ENCODE measurements at regions not wholly inside any gene's neighbourhood (a gene's known extent, or its start where the extent isn't known, plus 50 kb on each side); places are given as distances from the start of the nearest gene placed in this dataset.

DNA sequence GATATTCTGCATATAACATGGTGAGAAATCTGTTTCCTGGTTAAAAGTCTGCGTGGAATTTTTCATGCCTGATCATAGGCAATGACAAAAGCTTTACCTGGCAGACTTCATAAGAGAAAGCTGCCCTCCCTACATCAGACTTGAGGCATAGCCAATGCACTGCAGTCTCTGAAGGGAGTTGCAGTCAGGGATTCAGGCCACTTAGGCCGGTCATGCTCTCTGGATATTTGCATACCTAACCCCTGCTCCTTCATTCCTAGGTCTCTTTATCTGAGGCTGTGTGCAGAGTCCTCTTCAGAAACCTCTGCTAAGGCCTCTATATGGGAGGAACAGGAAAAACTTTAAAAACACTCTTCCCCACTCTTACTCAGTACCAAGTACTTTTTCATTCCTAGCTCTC lies 287.4 kb downstream of the PCDH17 start:
- FAIRE-seq = no peak

DNA sequence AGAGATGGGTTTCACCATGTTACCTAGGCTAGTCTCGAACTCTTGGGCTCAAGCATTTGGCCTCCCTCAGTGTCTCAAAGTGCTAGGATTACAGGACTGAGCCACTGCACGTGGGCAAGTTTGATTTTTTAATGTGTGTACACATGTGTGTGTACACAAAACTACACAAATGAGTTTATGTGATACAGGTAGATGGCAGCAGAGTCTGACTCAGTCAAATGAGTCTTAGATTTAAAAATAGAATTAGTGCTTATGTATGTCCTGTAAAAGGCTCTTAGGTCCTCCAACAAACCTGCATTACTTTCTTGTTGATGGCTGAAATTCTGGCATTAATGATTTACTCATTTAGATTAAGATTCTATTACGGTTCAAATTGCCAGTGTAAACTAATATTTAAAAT lies 293.7 kb downstream of the PCDH17 start:
- no peak for FAIRE-seq

DNA sequence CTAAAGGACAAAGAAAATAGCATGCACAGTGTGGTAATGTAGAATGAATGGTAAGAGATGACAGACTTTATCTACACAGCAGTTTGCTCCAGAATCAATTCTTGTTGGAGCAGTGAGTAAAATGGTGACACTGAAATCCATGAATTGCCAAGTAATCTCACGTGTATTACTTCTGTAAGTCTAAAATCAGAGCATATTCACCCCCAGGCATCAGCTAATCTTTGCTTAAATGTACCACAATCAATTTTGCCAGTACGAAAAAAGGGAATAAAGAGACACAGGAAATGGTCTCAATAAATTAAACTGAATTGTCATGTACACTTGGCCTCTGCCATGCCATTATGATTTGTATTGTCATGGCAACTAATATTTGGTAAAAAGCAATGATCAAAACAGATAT lies 294.2 kb downstream of the PCDH17 start:
- no peak for FAIRE-seq

DNA sequence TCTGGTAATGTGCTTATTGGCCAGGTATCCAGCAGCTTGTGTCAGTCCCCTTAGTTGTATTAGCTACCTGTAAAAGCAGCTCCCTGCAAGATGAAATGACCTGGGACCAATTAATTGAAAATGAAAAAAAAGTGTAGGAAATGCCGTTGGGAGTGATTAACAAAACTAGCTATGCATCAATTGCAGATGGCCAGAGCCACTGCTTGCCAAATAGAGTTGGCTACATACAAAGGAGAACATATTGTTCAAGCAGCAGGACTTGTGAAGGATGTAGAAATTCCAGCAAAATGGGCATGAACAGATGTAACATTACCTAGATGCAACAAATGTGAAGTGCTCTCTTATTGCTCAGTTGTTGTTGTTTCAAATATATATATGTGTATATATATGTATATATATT lies 300.5 kb downstream of the PCDH17 start:
- FAIRE-seq = no peak

DNA sequence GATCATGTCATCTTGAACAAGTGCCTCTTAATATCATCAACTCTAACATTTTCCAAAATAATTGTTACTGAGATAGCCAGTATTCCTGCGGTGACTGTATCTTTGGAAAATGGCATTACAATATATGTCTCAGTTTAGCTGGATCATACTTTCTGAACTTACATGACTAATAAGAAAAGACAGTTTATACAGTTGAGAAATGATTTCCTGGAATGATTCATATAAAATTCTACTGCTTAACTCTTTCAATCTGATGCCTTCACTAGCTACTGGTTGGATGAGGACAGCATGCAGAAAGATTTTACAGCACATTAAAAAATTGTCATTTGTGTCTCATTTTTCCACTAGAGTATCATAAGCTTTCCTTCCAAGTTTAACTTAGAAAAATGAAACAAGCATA lies 302.1 kb downstream of the PCDH17 start:
- no peak for FAIRE-seq

DNA sequence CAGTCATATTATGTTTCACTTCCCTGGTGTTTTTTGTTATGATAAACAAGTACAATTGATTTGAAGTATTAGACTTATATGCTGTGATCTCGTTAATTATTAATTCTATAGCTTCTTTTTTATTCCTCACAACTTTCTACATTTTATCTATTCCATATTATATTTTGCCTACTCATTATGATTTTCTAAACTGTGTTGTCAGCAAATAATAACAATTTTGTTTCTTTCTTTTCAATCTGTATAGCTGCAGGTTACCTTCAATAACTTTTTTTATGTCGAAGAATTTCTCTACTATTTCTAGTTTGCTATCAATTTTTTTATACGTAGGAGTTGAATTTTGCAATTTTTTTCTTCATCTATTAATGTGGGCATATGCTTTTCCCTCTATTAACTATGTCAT lies 304.4 kb downstream of the PCDH17 start:
- FAIRE-seq = no peak

DNA sequence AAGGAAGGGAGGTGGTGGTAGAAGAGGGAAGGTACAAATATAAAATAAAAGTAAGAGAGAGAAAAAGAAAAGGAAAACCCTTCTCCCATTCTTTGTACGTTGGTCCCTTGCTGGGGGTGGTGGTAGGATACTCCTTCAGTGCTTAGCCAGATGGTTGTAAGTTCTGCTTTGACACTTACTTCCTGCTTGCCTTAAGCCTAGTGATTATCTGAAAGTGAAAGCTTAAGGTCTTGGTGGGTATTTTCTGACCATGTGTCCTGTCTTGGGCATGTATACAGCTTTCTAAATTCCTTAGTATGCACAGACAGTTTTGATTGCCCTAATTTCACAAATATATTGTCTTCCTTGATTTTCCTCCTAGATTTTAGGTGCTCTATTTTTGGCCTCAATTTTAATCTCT lies 314.8 kb downstream of the PCDH17 start:
- no peak for FAIRE-seq

GRCh38 chr13:57948884-57949283 lies 317.3 kb downstream of the PCDH17 start:
- FAIRE-seq = no peak

GRCh38 chr13:57969951-57970350 lies 338.4 kb downstream of the PCDH17 start:
- no peak for FAIRE-seq

DNA sequence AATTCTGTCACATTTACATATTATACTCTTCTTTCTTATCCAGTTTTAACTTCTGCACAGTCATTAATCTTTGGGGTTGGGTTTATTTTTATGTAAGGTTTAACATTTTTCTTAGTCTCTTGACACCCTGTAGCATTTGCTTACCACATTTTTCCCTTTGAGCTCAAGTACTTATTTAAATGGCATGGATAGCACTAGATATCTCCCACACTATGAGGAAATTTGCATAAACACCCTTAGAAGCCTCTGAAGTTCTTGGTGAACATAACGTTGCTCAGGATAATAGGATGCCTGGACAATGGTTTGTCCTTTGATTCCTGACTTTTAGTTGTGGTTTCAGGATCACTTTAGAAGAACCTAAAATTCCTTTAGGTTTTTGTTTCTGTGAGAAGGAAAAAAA lies 338.9 kb downstream of the PCDH17 start:
- no peak for FAIRE-seq

DNA sequence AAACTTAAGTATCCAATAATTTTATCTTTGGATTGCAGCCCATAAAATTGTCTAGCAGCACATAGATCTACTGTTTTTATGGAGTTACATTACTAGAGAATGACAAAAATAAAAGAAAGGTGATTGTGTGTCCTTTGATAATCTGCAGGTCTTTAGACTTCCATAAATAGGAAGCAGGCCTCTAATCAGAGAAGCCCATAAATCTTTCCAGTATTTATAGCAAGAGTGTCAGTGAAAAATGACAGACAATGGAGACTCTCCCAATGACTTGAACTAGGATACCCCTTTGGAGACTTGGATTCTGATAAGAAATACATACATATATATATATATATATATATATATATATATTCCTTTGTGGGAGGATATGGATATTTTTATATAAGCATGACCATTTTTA lies 351.2 kb downstream of the PCDH17 start:
- no peak for FAIRE-seq

DNA sequence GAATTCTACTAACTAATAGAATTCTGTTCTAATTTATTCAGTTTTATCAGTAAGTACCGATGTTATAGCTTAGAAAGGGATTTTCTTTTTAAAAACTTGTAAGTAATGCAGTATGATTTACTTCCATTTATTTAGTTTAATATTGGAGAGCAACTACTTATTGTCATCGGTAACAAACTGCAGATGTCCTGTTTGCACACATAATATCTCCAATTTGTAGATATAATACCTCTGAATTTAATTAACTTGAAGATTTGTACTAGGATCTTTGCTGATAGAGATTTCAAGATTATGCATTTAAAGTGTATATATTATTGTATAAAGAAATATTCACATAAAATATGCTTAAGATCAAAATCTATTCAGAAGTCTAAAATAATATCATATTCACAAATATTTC lies 356.7 kb downstream of the PCDH17 start:
- FAIRE-seq = no peak

GRCh38 chr13:57991041-57991440 lies 359.5 kb downstream of the PCDH17 start:
- FAIRE-seq = no peak

GRCh38 chr13:57992416-57992815 lies 360.9 kb downstream of the PCDH17 start:
- no peak for FAIRE-seq

DNA sequence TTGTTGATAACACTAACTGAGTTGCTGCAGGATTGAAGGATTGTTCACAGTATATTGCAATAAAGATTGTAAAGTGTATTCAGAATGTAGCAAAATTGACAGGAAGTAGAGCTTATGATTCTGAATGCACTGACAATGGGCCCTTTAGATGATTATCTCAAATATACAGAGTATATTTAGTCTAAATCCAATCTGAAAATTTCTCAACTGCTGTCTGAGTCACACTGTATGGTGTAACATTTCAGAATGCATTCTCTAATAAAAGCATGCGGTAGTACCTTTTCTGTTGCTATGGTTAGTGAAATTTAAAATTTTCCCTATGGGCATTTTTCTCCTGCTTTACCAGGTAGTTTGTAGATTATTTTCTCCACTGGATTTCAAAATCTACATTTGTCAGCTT lies 365.2 kb downstream of the PCDH17 start:
- FAIRE-seq = no peak

GRCh38 chr13:58004751-58005150 lies 373.2 kb downstream of the PCDH17 start:
- no peak for FAIRE-seq

- no peak for FAIRE-seq
These were observed 386.5 kb downstream of the PCDH17 start for GRCh38 chr13:58018020-58018419.

- FAIRE-seq = no peak
These were observed 387.3 kb downstream of the PCDH17 start for GRCh38 chr13:58018865-58019264.

DNA sequence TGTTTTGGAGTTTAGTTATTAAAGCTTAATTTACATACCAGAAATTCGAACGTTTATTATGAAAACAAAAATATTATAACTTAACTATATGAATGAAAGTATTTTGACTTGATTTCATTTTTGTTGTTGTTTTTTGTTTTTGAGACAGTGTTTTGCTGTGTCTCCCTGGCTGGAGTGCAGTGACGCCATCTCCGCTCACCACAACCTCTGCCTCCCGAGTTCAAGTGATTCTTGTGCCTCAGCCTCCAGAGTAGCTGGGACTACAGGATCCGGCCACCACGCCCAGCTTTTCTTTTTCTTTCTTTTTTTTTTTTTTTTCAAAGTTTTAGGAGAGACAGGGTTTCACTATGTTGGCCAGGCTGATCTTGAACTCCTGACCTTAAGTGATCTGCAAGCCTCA lies 392.6 kb downstream of the PCDH17 start:
- no peak for FAIRE-seq

- no peak for FAIRE-seq
These were observed 394.3 kb downstream of the PCDH17 start for GRCh38 chr13:58025821-58026220.

- no peak for FAIRE-seq
These were observed 401.3 kb downstream of the PCDH17 start for GRCh38 chr13:58032676-58033460.

- FAIRE-seq = no peak
These were observed 412.4 kb downstream of the PCDH17 start for GRCh38 chr13:58043971-58044370.

GRCh38 chr13:58048670-58049069 lies 417.1 kb downstream of the PCDH17 start:
- no peak for FAIRE-seq

GRCh38 chr13:58051396-58051795 lies 419.9 kb downstream of the PCDH17 start:
- no peak for FAIRE-seq

GRCh38 chr13:58051807-58052375 lies 420.3 kb downstream of the PCDH17 start:
- FAIRE-seq = no peak
